Vagina (tissue), 2 donors: ENCODE measurements at regions not wholly inside any gene's neighbourhood (a gene's known extent, or its start where the extent isn't known, plus 50 kb on each side); places are given as distances from the start of the nearest gene placed in this dataset.

Source experiments
- DNase-seq, 2 donors: peaks; one replicate each; pipeline ENCODE4 v3.0.0-alpha.2; 2017; ENCODE audit errors: extremely low spot score in 2 of 2
- H3K27ac ChIP-seq: fragments of 200-600 bp; sonication (generic); one replicate; pipeline ENCODE4 v1.5.1; 2019
- H3K27me3 ChIP-seq: fragments of 200-600 bp; sonication (generic); one replicate; pipeline ENCODE4 v1.5.1; 2019
- H3K36me3 ChIP-seq, 2 donors: fragments of 200-600 bp; sonication (generic); one replicate each; pipeline ENCODE4 v1.5.1; 2017 to 2019
- H3K4me1 ChIP-seq: fragments of 200-600 bp; sonication (generic); one replicate; pipeline ENCODE4 v1.5.1; 2019
- H3K4me3 ChIP-seq, 2 donors: fragments of 200-600 bp; sonication (generic); 1 replicate in 1 of 2; 2 replicates in 1 of 2; pipeline ENCODE4 v1.5.1; 2016 to 2019
- H3K9me3 ChIP-seq: fragments of 200-600 bp; sonication (generic); one replicate; pipeline ENCODE4 v1.5.1; 2019
- POLR2A ChIP-seq, 2 donors: fragments of 450-650 bp; IDR thresholded peaks; one replicate each; pipeline ENCODE4 v1.6.1; 2017; ENCODE audit warnings: antibody characterized with exemption in 2 of 2, mild to moderate bottlenecking in 2 of 2, moderate library complexity in 2 of 2
- POLR2AphosphoS5 ChIP-seq, 2 donors: sonication (generic); formaldehyde crosslinking; IDR thresholded peaks; one replicate each; pipeline ENCODE4 v1.9.0; 2017; ENCODE audit warnings: antibody characterized with exemption in 2 of 2, mild to moderate bottlenecking in 2 of 2, low read depth in 1 of 2; ENCODE audit not compliant: insufficient read depth in 1 of 2
- intact Hi-C: fragments of 100-400 bp; cut with DNase I; formaldehyde crosslinking; loops from one replicate; pipeline ENCODE4 v1.15.1; 2023
- TF ChIP-seq, protein P1 (sequence below), 3 experiments: fragments of 450-650 bp in 2 of 3; fragments of 200-600 bp in 1 of 3; sonication (generic) in 1 of 3; IDR thresholded peaks; one replicate each; pipeline ENCODE4 v1.5.1; 2017 to 2019; ENCODE audit warnings: antibody characterized with exemption in 3 of 3, mild to moderate bottlenecking in 2 of 3, moderate library complexity in 2 of 3

DNA sequence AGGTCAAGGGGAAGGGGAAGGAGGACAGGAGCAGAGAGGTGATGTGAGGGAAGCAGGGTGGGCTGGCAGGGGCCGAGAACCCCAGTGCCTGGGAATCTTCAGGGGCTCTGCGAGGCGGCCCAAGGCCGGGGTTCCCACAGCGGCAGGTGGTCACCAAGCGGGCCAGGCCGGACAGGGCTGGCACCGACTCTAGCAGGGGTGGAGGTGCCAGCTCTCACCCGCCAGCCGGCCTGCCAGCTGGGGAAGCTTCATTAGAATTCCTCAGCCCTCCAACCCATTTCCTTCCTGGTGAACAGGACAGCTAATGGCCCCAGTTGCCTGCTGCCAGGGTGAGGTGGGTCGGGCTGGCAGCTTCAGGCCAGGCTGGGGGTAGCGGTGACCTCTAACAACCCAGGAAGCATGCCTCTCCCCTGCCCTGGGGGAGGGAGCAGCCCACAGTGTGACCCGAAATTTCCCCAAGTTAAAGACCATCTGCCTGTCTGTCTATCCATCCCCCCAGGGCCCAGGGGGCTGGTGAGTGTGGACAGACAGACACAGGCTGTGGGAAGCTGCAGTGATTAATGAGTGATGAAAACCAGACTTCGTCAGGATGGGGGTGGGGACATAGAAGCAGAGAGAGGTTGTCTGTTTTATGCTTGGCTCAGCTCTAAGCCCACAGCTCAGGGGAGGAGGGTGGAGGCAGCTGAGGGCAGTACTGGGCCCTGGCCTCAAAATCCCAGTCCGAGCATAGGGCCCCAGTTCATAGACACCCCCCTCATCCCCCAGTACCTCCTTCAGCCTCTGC, 144.1 kb downstream of the ZFP36L2 start:
- no peak for TF ChIP-seq POLR2A (IDR thresholded peaks at IDR 0.05)
- TF ChIP-seq POLR2AphosphoS5 (IDR thresholded peaks at IDR 0.05; ENCODE audit: insufficient read depth in 1 of 2, low read depth in 1 of 2), result peak in 1 of 2 donors; percentile 63
- TF ChIP-seq, protein P1, sequence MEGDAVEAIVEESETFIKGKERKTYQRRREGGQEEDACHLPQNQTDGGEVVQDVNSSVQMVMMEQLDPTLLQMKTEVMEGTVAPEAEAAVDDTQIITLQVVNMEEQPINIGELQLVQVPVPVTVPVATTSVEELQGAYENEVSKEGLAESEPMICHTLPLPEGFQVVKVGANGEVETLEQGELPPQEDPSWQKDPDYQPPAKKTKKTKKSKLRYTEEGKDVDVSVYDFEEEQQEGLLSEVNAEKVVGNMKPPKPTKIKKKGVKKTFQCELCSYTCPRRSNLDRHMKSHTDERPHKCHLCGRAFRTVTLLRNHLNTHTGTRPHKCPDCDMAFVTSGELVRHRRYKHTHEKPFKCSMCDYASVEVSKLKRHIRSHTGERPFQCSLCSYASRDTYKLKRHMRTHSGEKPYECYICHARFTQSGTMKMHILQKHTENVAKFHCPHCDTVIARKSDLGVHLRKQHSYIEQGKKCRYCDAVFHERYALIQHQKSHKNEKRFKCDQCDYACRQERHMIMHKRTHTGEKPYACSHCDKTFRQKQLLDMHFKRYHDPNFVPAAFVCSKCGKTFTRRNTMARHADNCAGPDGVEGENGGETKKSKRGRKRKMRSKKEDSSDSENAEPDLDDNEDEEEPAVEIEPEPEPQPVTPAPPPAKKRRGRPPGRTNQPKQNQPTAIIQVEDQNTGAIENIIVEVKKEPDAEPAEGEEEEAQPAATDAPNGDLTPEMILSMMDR (IDR thresholded peaks at IDR 0.05), result no peak
- Histone ChIP-seq H3K27me3 (no peaks in the 10 kb centered on the region), H3K4me3 (no peak overlapping the region), H3K4me1 (peaks cover 90% of the 10 kb centered on the region), H3K9me3 (no peaks in the 10 kb centered on the region), H3K27ac (peak overlapping the region; percentile 82), H3K36me3 (no peaks in the 10 kb centered on the region)
- intact Hi-C loops, result loop anchor here (10.0 kb wide), 1 partner anchor 48 kb away; no protein-coding TSS in a partner anchor
- DNase-seq, result no peak

DNA sequence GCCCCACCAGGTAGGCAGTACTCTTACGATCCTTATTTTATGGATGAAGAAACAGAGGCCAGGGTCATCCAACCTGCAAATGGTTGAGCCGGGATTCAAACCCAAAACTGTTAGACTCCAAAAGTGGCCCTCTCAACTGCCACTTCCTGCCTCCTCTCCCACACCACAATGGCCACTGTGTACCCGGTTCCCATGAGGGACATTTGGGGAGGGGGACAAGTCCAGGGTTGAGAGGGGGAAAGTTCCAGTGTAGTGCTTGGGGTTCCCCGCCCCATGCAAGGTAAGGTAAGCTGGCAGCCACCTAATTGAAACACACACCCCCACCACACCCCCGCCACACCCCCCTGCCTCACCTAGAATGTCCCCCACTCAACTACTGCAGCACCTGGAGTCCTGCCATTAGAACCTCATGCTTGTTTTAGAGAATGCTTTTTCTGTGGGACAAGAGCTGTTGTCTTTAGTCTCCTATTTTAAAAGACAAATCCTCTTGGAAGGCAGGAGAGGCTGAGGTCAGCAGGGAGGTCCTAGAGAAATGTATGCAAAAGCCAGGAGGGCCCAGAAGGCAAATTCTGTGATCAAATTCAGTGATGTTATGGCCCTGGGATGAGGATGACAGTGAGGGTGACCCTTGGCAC, 145.2 kb downstream of the ZFP36L2 start:
- no peaks in the 10 kb centered on the region for H3K27me3 ChIP-seq
- H3K4me3 ChIP-seq, result no peak overlapping the region
- TF ChIP-seq, protein P1 (IDR thresholded peaks at IDR 0.05), result no peak
- no peak for TF ChIP-seq POLR2A (IDR thresholded peaks at IDR 0.05)
- no peak for TF ChIP-seq POLR2AphosphoS5 (IDR thresholded peaks at IDR 0.05; ENCODE audit: insufficient read depth in 1 of 2, low read depth in 1 of 2)
- H3K36me3 ChIP-seq, result no peaks in the 10 kb centered on the region
- intact Hi-C loops, result loop anchor here (10.0 kb wide), 1 partner anchor 46 kb away; no protein-coding TSS in a partner anchor
- H3K4me1 ChIP-seq, result peaks cover 83% of the 10 kb centered on the region
- H3K27ac ChIP-seq, result peak overlapping the region; percentile 82
- no peak for DNase-seq
- no peaks in the 10 kb centered on the region for H3K9me3 ChIP-seq

- TF ChIP-seq, protein P1 (IDR thresholded peaks at IDR 0.05), result no peak
- no peak for TF ChIP-seq POLR2AphosphoS5 (IDR thresholded peaks at IDR 0.05; ENCODE audit: insufficient read depth in 1 of 2, low read depth in 1 of 2)
- TF ChIP-seq POLR2A (IDR thresholded peaks at IDR 0.05), result no peak
- intact Hi-C loops, result loop anchor here (10.0 kb wide), 1 partner anchor 46 kb away; no protein-coding TSS in a partner anchor
- Histone ChIP-seq H3K9me3 (no peaks in the 10 kb centered on the region), H3K27ac (peak overlapping the region; percentile 82), H3K4me1 (peaks cover 83% of the 10 kb centered on the region), H3K27me3 (no peaks in the 10 kb centered on the region), H3K4me3 (no peak overlapping the region), H3K36me3 (no peaks in the 10 kb centered on the region)
- no peak for DNase-seq
Measured at GRCh38 chr2:43080571-43081021, 145.8 kb downstream of the ZFP36L2 start.

DNA sequence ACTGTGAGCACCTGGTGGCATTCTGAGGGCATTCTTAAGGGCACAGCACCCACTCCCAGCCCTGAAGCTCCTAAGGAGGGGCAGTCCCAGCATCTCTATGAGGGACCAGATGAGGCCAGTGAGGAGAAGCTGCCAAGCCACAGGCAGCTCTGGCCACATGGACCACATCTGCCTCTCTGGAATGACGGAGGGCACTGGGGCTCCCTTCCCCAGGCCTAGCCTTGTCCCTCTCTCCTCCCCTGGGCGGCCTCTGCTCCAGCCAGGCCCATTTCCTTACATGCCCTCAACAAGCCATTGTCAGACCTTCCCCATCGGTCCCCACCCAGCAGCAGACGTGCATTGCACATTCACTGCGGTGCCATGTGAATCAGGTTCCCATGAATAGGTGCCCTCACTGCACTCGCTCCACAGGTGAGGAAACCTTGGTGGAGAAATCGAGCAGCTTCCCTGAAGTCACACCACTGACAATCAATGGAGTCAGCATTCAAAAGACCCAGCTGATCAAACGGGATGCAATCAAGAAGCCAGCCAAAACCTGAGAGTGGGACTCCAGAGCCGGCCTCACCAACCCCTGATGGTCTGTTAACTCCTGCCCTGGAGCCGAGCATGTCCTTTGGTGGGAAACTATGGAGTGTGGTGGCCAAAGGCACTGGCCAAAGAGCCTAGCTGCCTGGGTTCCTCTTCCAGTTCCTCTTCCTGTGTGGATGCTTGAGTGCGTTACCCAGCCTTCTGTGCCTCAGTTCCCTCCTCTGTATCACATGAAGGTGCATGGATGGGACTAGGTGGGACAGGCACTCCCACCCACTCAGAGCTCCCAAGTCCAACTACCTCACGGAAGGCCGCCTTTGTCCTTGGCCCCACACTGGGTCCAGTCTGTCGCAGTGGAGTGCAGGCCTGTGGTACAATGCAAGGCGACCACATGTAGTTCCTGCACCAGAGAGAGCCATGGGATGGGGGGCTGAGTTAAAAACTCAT, 147.3 kb downstream of the ZFP36L2 start:
- Histone ChIP-seq H3K27me3 (no peaks in the 10 kb centered on the region), H3K4me3 (no peak overlapping the region), H3K27ac (no peak overlapping the region), H3K9me3 (no peaks in the 10 kb centered on the region), H3K4me1 (peaks cover 83% of the 10 kb centered on the region), H3K36me3 (no peaks in the 10 kb centered on the region)
- intact Hi-C loops, result no loop called here
- no peak for DNase-seq
- TF ChIP-seq POLR2AphosphoS5 (IDR thresholded peaks at IDR 0.05; ENCODE audit: insufficient read depth in 1 of 2, low read depth in 1 of 2) (no peak), POLR2A (IDR thresholded peaks at IDR 0.05) (no peak)
- TF ChIP-seq, protein P1 (IDR thresholded peaks at IDR 0.05), result no peak
